H9 (cell line): ENCODE measurements at regions not wholly inside any gene's neighbourhood (a gene's known extent, or its start where the extent isn't known, plus 50 kb on each side); places are given as distances from the start of the nearest gene placed in this dataset.

Experiments used
- DNase-seq: peaks from one replicate; pipeline ENCODE4 v3.0.0-alpha.2; 2017
- H2AFZ ChIP-seq: one replicate; pipeline ENCODE4 v1.6.1; 2013; ENCODE audit warnings: mild to moderate bottlenecking, low read length, control low read depth, moderate library complexity
- H2AK5ac ChIP-seq: 2 replicates; pipeline ENCODE4 v1.6.1; 2013; ENCODE audit warnings: low read length, control low read depth, mixed read lengths; ENCODE audit not compliant: insufficient read length
- H2BK120ac ChIP-seq: one replicate; pipeline ENCODE4 v1.6.1; 2013; ENCODE audit warnings: low read depth, mild to moderate bottlenecking, low read length, control low read depth, inconsistent platforms; ENCODE audit not compliant: poor library complexity, severe bottlenecking
- H2BK12ac ChIP-seq: 2 replicates; pipeline ENCODE4 v1.6.1; 2013; ENCODE audit warnings: low read length, control low read depth, mixed read lengths, low read depth; ENCODE audit not compliant: insufficient read length
- H2BK15ac ChIP-seq: 2 replicates; pipeline ENCODE4 v1.6.1; 2013; ENCODE audit warnings: low read depth, low read length, control low read depth
- H2BK20ac ChIP-seq: one replicate; pipeline ENCODE4 v1.6.1; 2013; ENCODE audit warnings: low read depth, mild to moderate bottlenecking, low read length, control low read depth, inconsistent platforms; ENCODE audit not compliant: poor library complexity, severe bottlenecking
- H2BK5ac ChIP-seq: 2 replicates; pipeline ENCODE4 v1.6.1; 2013; ENCODE audit warnings: low read length, control low read depth, mixed read lengths; ENCODE audit not compliant: insufficient read length
- H3K14ac ChIP-seq: 2 replicates; pipeline ENCODE4 v1.6.1; 2013; ENCODE audit warnings: low read length, control low read depth; ENCODE audit not compliant: insufficient read depth
- H3K18ac ChIP-seq: 2 replicates; pipeline ENCODE4 v1.6.1; 2013; ENCODE audit warnings: low read depth, mild to moderate bottlenecking, mixed read lengths, low read length, control low read depth; ENCODE audit not compliant: insufficient read length
- H3K23ac ChIP-seq: 2 replicates; pipeline ENCODE4 v1.6.1; 2013; ENCODE audit warnings: low read length, control low read depth, mixed read lengths, low read depth; ENCODE audit not compliant: insufficient read length
- H3K23me2 ChIP-seq: 2 replicates; pipeline ENCODE4 v1.6.1; 2013; ENCODE audit warnings: low read depth, mild to moderate bottlenecking, mixed read lengths, low read length, control low read depth; ENCODE audit not compliant: insufficient read length, poor library complexity, severe bottlenecking
- H3K27ac ChIP-seq: 2 replicates; pipeline ENCODE4 v1.5.1; 2013; ENCODE audit warnings: low read length, control low read depth, mixed read lengths, low read depth; ENCODE audit not compliant: insufficient read length
- H3K27me3 ChIP-seq: 2 replicates; pipeline ENCODE4 v1.6.1; 2013; ENCODE audit warnings: low read length, control low read depth, inconsistent platforms; ENCODE audit not compliant: insufficient read depth
- H3K4ac ChIP-seq: 2 replicates; pipeline ENCODE4 v1.6.1; 2013; ENCODE audit warnings: low read depth, mild to moderate bottlenecking, control low read depth, inconsistent platforms, low read length, moderate library complexity
- H3K4me1 ChIP-seq: 2 replicates; pipeline ENCODE4 v1.6.1; 2013; ENCODE audit warnings: low read length, control low read depth, inconsistent platforms; ENCODE audit not compliant: insufficient read depth
- H3K4me2 ChIP-seq: 2 replicates; pipeline ENCODE4 v1.6.1; 2013; ENCODE audit warnings: low read length, control low read depth, mixed read lengths; ENCODE audit not compliant: insufficient read length, insufficient read depth
- H3K56ac ChIP-seq: 2 replicates; pipeline ENCODE4 v1.6.1; 2013; ENCODE audit warnings: low read depth, mild to moderate bottlenecking, mixed read lengths, low read length, control low read depth; ENCODE audit not compliant: insufficient read length
- H3K79me1 ChIP-seq: 2 replicates; pipeline ENCODE4 v1.6.1; 2013; ENCODE audit warnings: low read depth, mild to moderate bottlenecking, moderate library complexity, low read length, control low read depth, inconsistent platforms; ENCODE audit not compliant: insufficient read depth, poor library complexity, severe bottlenecking
- H3K79me2 ChIP-seq: 2 replicates; pipeline ENCODE4 v1.6.1; 2013; ENCODE audit warnings: low read length, control low read depth, inconsistent platforms; ENCODE audit not compliant: insufficient read depth
- H3K9ac ChIP-seq: 2 replicates; pipeline ENCODE4 v1.6.1; 2013; ENCODE audit warnings: low read length, control low read depth, mixed read lengths; ENCODE audit not compliant: insufficient read length; ENCODE audit errors: extremely low read depth
- H3K9me3 ChIP-seq: one replicate; pipeline ENCODE4 v1.6.1; 2013; ENCODE audit warnings: low read depth, low read length, inconsistent platforms; ENCODE audit not compliant: control insufficient read depth
- H3T11ph ChIP-seq: one replicate; pipeline ENCODE4 v1.6.1; 2013; ENCODE audit warnings: mild to moderate bottlenecking, low read length, control low read depth, inconsistent platforms
- H4K20me1 ChIP-seq: one replicate; pipeline ENCODE4 v1.6.1; 2013; ENCODE audit not compliant: control insufficient read depth, insufficient read length, insufficient read depth
- H4K5ac ChIP-seq: 2 replicates; pipeline ENCODE4 v1.6.1; 2013; ENCODE audit warnings: low read depth, mild to moderate bottlenecking, mixed read lengths, low read length, control low read depth; ENCODE audit not compliant: insufficient read length
- H4K8ac ChIP-seq: replicated peaks from 2 replicates; pipeline ENCODE4 v1.6.1; 2013; ENCODE audit warnings: low read length, control low read depth, mixed read lengths, low read depth; ENCODE audit not compliant: insufficient read length
- H4K91ac ChIP-seq: 2 replicates; pipeline ENCODE4 v1.6.1; 2013; ENCODE audit warnings: low read depth, mild to moderate bottlenecking, moderate library complexity, mixed read lengths, low read length, control low read depth; ENCODE audit not compliant: insufficient read length
- H3K27ac Mint-ChIP-seq, 3 experiments: 2 replicates in 2 of 3; 3 replicates in 1 of 3; pipeline ENCODE4 v1.8.0; 2020 to 2021; ENCODE audit warnings: mixed read lengths in 3 of 3, mild to moderate bottlenecking in 1 of 3, moderate library complexity in 1 of 3
- H3K27me3 Mint-ChIP-seq: 2 replicates; pipeline ENCODE4 v1.8.0; 2021; ENCODE audit warnings: low read depth, mild to moderate bottlenecking, moderate library complexity, mixed read lengths
- H3K36me3 Mint-ChIP-seq, 3 experiments: 2 replicates in 2 of 3; 3 replicates in 1 of 3; pipeline ENCODE4 v1.8.0; 2020 to 2021; ENCODE audit warnings: low read depth in 3 of 3, mixed read lengths in 3 of 3; ENCODE audit not compliant: insufficient read depth in 1 of 3
- H3K4me1 Mint-ChIP-seq, 2 experiments: 2 replicates each; pipeline ENCODE4 v1.8.0; 2020; ENCODE audit warnings: mixed read lengths in 2 of 2
- H3K4me3 Mint-ChIP-seq, 2 experiments: 2 replicates in 1 of 2; 3 replicates in 1 of 2; pipeline ENCODE4 v1.8.0; 2020 to 2021; ENCODE audit warnings: mild to moderate bottlenecking in 2 of 2, mixed read lengths in 2 of 2, moderate library complexity in 1 of 2
- H3K9me3 Mint-ChIP-seq, 2 experiments: 2 replicates in 1 of 2; 3 replicates in 1 of 2; pipeline ENCODE4 v1.8.0; 2020; ENCODE audit warnings: mild to moderate bottlenecking in 2 of 2, mixed read lengths in 2 of 2, moderate library complexity in 1 of 2
- TF ChIP-seq, protein P1 (sequence below): fragments of 200-600 bp; sonication (generic); conservative IDR thresholded peaks from 3 replicates; pipeline ENCODE4 v1.8.0; 2021; ENCODE audit warnings: antibody characterized with exemption, mild to moderate bottlenecking

DNA sequence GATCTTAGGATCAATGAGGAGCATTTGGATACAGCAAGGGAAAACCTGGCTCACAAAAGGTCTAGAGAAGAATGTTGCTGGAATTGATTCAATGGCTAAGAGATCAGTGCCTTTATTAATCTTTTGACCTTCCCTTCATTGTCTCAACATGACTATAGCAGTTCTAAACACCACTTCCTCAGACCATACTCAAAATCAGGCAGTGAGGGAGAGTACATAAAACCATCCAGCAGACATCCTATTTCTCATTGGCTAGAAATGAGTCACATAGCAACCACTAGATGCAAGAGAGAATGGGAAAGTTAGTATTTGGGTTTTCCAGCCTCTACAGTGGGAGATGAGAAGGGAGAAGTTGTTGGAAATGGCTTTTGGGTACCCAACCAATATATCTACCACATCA is 151.4 kb upstream of the NUDT4 start:
- no peaks in the 10 kb centered on the region for H4K20me1 ChIP-seq
- no peaks in the 10 kb centered on the region for H3K23me2 ChIP-seq
- no peak overlapping the region for H2BK12ac ChIP-seq
- Mint-ChIP-seq H3K4me1 (peaks cover 7% of the 10 kb centered on the region in 2 experiments), H3K36me3 (peaks cover 3 to 21% (median 6%) of the 10 kb centered on the region in 3 experiments; a peak in 6 of 7 replicates), H3K27ac (no peak overlapping the region), H3K27me3 (no peaks in the 10 kb centered on the region), H3K9me3 (peaks cover 11 to 17% of the 10 kb centered on the region in 2 experiments), H3K4me3 (no peak overlapping the region)
- no peak overlapping the region for H3K18ac ChIP-seq
- no peak overlapping the region for H3K23ac ChIP-seq
- no peak overlapping the region for H2BK20ac ChIP-seq
- no peak overlapping the region for H3K4ac ChIP-seq
- H3K27me3 ChIP-seq, result no peaks in the 10 kb centered on the region
- no peaks in the 10 kb centered on the region for H3K79me2 ChIP-seq
- no peak overlapping the region for H2AFZ ChIP-seq
- TF ChIP-seq, protein P1, sequence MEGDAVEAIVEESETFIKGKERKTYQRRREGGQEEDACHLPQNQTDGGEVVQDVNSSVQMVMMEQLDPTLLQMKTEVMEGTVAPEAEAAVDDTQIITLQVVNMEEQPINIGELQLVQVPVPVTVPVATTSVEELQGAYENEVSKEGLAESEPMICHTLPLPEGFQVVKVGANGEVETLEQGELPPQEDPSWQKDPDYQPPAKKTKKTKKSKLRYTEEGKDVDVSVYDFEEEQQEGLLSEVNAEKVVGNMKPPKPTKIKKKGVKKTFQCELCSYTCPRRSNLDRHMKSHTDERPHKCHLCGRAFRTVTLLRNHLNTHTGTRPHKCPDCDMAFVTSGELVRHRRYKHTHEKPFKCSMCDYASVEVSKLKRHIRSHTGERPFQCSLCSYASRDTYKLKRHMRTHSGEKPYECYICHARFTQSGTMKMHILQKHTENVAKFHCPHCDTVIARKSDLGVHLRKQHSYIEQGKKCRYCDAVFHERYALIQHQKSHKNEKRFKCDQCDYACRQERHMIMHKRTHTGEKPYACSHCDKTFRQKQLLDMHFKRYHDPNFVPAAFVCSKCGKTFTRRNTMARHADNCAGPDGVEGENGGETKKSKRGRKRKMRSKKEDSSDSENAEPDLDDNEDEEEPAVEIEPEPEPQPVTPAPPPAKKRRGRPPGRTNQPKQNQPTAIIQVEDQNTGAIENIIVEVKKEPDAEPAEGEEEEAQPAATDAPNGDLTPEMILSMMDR, result no peak
- no peak overlapping the region for H3K9ac ChIP-seq
- H2AK5ac ChIP-seq, result no peak overlapping the region
- no peak overlapping the region for H3K4me2 ChIP-seq
- no peak overlapping the region for H3K27ac ChIP-seq
- no peak overlapping the region for H3K14ac ChIP-seq
- no peak overlapping the region for H3K56ac ChIP-seq
- no peak overlapping the region for H2BK15ac ChIP-seq
- DNase-seq, result no peak
- no peak overlapping the region for H3T11ph ChIP-seq
- no peak overlapping the region for H2BK5ac ChIP-seq
- H4K8ac ChIP-seq, result no peak overlapping the region
- no peak overlapping the region for H4K5ac ChIP-seq
- no peak overlapping the region for H2BK120ac ChIP-seq
- H3K79me1 ChIP-seq, result no peaks in the 10 kb centered on the region
- no peak overlapping the region for H4K91ac ChIP-seq
- no peaks in the 10 kb centered on the region for H3K9me3 ChIP-seq
- no peaks in the 10 kb centered on the region; the same call in 1 of the 2 replicates for H3K4me1 ChIP-seq
